GM20000 (cell line): ENCODE measurements at regions not wholly inside any gene's neighbourhood (a gene's known extent, or its start where the extent isn't known, plus 50 kb on each side); places are given as distances from the start of the nearest gene placed in this dataset.

ENCODE experiments used
- DNase-seq: peaks from one replicate; pipeline ENCODE4 v3.0.0; 2012; ENCODE audit warnings: low spot score
- TF ChIP-seq, protein P1 (sequence below): IDR thresholded peaks from 2 replicates; pipeline ENCODE4 v1.5.1; 2012; ENCODE audit warnings: mild to moderate bottlenecking, control low read depth; ENCODE audit errors: extremely low read depth, missing control alignments

DNA sequence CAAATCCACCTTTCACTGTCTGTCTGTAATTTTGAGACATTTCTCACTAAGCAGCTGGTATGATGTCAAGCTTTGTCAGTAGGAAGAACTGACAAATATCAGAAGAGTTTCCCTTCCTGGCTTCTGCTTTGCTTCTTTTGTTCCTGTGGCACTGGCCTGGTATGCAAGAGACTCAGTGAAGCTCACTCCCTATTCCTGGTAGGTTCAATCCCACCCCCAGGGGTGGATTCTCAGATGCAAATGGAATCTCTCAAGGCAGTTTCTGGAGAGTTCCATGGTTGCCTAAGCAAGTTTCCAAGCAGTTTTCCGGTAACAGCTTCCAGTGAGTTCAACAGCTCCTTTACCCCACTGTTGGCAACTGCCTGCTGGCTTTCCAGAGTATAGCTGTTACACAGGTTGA is 683.4 kb downstream of the PTPRC start:
- TF ChIP-seq, protein P1, sequence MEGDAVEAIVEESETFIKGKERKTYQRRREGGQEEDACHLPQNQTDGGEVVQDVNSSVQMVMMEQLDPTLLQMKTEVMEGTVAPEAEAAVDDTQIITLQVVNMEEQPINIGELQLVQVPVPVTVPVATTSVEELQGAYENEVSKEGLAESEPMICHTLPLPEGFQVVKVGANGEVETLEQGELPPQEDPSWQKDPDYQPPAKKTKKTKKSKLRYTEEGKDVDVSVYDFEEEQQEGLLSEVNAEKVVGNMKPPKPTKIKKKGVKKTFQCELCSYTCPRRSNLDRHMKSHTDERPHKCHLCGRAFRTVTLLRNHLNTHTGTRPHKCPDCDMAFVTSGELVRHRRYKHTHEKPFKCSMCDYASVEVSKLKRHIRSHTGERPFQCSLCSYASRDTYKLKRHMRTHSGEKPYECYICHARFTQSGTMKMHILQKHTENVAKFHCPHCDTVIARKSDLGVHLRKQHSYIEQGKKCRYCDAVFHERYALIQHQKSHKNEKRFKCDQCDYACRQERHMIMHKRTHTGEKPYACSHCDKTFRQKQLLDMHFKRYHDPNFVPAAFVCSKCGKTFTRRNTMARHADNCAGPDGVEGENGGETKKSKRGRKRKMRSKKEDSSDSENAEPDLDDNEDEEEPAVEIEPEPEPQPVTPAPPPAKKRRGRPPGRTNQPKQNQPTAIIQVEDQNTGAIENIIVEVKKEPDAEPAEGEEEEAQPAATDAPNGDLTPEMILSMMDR = no peak
- no peak for DNase-seq

DNA sequence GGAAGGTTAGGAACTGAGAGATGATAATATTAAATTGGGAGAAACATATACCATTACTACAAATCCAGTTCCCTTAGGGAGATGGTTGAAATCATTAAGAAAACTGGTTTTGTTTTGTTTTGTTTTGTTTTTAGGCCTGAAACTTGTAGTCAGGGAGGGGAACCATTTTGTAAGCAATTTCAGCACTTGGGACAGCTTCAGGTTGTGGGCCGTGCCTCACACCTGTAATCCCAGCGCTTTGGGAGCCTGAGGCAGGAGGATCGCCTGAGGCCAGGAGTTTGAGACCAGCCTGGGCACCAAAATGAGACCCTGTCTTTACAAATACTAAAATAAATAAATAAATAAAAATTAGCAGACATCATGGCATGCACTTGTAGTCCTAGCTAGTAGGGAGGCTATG is 694.3 kb upstream of the NR5A2 start:
- TF ChIP-seq, protein P1 = no peak
- no peak for DNase-seq

DNA sequence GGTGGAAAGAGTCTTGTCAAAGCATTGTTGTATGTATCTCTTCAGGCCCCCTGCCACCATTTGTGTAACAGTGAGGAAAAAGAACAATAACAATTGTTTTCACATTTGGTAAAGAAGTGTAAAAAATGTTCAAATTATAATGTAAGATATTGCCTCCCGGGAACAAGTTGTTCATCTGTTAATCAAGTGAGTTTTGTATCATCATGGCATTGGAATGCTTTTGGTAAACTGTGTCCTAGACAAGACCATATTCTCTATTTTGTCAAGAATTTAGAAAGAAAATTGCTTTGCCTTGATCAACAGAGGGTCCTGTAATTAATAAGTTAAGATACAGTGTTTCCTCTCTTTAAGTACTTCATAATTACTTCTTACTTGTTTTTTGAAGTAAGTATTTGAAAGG is 692.0 kb upstream of the NR5A2 start:
- DNase-seq = no peak

DNA sequence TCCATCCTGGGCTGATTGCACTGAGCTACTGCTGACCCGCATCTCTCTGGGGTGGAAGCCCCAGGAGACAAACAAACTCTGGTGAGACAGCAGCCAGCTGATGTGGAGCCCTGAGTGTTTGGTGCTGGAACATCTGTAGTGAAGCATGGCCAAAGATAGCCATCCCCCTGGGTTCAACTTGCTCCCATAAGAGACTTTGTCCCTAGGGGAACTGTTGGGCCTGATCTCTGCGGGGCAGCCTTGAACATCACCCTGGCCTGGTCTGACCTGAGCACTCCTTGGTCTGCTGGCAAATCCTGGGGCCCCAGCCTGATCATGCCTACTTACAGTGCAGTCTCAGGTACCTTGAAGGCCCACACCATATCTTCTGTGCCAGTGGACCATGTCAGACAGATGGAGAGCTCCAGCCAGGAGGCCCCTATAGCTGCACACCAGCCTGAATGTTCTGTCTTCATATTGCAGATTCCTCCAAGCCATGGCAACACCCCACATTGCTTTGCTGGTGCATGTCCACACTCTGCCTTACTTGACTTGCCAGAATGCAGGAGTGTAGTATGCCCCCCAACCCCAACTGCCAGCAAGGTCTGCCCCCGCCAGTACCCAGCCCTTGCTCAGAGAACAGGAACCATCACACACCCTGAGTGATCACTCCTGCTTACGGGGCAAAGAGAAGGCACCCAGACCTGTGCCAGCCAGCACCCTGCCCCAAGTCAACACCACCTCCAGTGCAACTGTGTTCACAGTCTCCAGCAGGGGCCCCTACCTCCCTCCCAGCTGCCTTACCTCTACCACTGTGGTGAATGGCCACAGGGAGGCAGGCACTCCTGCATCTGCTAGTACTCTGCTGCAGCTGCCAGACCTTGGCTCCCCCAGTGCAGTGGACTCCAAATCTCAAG is 690.5 kb upstream of the NR5A2 start:
- DNase-seq = no peak
- TF ChIP-seq, protein P1 = no peak

More for the DNA sequence above, 692.0 kb upstream of the NR5A2 start:
- TF ChIP-seq, protein P1 = no peak

DNA sequence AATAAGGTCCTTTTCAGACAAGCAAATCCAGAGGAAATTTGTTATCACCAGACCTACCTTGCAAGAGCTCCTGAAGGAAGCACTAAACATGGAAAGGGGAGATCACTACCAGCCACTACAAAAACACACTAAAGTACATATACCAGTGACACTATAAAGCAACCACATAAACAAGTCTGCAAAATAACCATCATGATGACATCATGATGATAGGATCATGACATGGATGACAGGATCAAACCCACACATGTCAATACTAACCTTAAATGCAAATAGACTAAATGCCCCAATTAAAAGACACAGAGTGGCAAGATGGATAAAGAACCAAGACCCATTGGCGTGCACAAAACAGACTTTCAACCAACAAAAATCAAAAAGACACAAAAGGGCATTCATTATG is 688.8 kb upstream of the NR5A2 start:
- no peak for DNase-seq
- TF ChIP-seq, protein P1 = no peak

DNA sequence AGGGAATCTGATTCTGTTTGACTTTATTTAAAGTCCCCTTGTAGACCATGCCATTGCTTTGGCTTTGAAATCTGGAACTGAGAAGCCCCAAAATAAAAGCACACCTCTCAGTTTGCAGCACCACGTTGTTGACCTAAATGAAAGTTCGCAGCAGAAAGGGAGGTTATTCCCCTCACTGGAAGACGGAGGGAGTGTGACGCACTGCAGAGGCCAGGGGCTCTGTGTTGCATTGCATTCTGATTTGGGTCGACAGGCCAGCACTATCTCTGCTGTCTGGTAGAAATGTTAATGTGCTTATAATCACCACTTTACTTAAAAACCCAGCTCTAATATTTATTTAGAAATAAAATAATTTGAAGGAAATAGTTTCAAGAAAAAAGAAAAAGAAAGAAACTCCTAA is 675.2 kb upstream of the NR5A2 start:
- no peak for DNase-seq

DNA sequence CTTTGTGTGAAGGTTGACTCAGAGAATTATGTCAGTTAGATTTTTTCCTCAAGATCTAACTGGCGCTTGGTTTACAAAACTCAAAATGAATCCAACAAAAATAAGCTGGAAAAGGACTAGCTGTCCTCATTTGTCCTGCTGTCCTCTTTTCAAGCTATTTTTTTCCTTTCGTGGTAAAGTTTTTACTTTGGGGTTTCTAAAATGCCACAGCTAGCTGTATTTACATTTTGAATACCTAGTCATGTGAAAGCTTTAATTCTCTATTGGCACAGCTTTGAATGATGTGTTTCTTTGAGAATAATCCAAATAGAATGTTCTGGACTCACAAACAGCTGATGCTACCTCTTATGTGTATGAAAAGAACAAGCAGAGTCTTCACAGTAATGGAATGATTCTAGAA is 673.6 kb upstream of the NR5A2 start:
- TF ChIP-seq, protein P1 = no peak

More for the DNA sequence above, 675.2 kb upstream of the NR5A2 start:
- TF ChIP-seq, protein P1 = no peak

More for the DNA sequence above, 673.6 kb upstream of the NR5A2 start:
- no peak for DNase-seq
